NT2/D1 (cell line): ENCODE measurements at regions not wholly inside any gene's neighbourhood (a gene's known extent, or its start where the extent isn't known, plus 50 kb on each side); places are given as distances from the start of the nearest gene placed in this dataset.

Experiments
- SUZ12 ChIP-seq: IDR thresholded peaks from 2 replicates; pipeline ENCODE4 v1.6.1; 2011; ENCODE audit not compliant: insufficient read length, insufficient read depth; ENCODE audit errors: extremely low read depth
- YY1 ChIP-seq: IDR thresholded peaks from 2 replicates; pipeline ENCODE4 v1.6.1; 2011; ENCODE audit not compliant: insufficient read length, insufficient read depth
- ZNF274 ChIP-seq: IDR thresholded peaks from 2 replicates; pipeline ENCODE4 v1.6.1; 2011; ENCODE audit warnings: mild to moderate bottlenecking, low read depth, low read length

DNA sequence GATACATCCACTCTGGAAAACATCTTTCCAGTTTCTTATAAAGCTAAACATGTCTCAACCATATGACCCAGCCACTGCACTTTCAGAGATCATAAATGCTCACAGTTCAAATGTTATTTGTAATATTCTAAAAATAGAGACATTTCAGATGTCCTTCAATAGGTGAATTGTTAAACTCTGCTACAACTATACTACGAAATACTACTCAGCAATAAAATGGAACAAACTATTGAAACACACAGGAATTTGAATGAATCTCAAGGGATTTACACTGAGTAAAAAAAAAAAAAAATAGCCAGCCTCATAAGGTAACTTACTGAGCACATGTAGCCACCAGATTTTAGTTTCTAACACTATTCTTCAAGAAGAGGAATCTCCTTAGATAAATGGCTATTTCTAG is 253.9 kb downstream of the PCDH18 start:
- TF ChIP-seq SUZ12 (no peak), ZNF274 (no peak), YY1 (no peak)
